GM18502 (cell line): ENCODE measurements at regions not wholly inside any gene's neighbourhood (a gene's known extent, or its start where the extent isn't known, plus 50 kb on each side); places are given as distances from the start of the nearest gene placed in this dataset.
"Not testable (repeated sequence)": the region's sequence is repeated elsewhere in the genome, so short reads cannot be mapped to it uniquely, and the experiment has no call there.

Experiments used
- ATAC-seq: cut with Tn5 transposase; IDR thresholded peaks from one replicate; pipeline ENCODE4 v1.9.1; 2021; ENCODE audit warnings: mild to moderate bottlenecking; ENCODE audit not compliant: unreplicated experiment, poor library complexity

DNA sequence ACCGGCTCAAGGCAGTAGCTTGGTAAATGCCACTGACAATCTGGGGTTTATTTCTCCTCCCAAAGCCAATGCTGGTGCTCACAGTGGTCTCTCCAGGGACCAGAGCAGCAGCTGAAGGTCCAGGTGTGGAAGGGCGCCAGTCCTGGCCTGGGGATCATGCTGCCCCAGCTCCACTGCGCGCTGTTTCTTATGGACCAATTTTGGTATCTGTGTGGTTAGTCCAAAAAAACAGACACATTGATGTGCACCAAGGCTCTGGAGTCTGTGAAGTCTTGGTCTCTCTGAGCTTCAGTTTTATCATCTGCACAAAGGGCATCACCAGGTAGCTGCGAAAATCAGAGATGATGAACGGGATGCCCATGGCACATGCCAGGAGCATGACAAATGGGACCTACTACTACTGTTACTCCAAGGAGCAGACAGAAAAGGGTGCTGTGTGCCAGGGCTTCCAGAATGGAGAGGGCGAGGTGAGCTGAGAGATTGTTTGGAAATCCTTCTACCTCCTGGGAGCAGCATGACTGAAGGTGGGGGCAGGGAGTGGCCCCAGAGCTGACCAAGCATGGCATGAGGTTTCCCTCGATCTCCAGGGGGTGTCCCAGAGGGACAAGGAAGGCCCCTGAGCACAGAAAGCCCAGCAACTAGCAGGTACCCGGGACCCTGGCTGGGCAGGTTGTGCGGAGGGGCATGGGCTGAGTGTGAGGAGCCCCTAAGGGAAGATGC is 134.3 kb upstream of the PRR20G start:
- no peak for ATAC-seq

GRCh38 chr3:127420829-127421228 is 133.0 kb upstream of the PRR20G start:
- no peak for ATAC-seq

- no peak for ATAC-seq
Observed at GRCh38 chr3:127419641-127420553, 132.1 kb upstream of the PRR20G start.

DNA sequence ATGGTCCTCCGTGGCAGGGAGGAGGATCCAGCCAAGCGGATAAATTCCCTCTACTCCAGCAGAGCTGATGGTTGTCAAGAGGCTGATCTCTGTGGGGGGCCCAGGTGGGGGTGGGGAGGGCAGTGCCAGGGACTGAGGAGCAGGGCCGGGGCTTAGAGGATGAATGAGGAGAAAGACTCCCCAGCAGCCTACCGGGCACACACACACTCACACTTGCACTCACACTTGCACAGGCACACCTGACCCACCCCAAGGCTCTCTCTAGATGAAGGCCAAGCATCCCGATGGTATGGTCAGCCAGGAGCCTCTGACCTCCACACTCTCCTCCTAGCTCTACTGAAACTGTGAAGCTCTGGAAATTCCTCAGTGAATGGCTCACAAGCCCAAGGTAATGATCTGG is 131.3 kb upstream of the PRR20G start:
- no peak for ATAC-seq

- no peak for ATAC-seq
Observed at GRCh38 chr3:127418560-127419147, 130.8 kb upstream of the PRR20G start.

- ATAC-seq = no peak
Observed at GRCh38 chr3:127417709-127418559, 130.1 kb upstream of the PRR20G start.

DNA sequence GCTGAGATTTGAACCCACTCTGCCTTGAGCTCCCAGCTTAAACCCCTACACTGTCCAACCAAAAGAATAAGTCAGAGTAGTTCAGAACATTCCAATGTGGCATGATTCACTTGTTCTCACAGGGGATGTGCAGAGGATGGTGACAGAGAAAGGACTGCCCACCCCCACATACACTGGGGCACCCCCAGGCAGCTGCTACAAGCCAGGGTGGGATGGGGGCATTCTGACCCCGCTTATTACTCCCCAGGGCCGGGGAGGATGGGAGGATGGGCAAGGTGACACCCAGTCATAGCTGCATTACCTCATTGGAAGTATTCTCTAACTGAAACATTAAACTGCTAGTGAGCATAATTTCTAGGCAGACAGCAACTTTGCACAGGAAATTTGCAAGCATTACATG is 126.0 kb upstream of the PRR20G start:
- no peak for ATAC-seq

GRCh38 chr3:127413318-127413673 is 125.5 kb upstream of the PRR20G start:
- no peak for ATAC-seq

DNA sequence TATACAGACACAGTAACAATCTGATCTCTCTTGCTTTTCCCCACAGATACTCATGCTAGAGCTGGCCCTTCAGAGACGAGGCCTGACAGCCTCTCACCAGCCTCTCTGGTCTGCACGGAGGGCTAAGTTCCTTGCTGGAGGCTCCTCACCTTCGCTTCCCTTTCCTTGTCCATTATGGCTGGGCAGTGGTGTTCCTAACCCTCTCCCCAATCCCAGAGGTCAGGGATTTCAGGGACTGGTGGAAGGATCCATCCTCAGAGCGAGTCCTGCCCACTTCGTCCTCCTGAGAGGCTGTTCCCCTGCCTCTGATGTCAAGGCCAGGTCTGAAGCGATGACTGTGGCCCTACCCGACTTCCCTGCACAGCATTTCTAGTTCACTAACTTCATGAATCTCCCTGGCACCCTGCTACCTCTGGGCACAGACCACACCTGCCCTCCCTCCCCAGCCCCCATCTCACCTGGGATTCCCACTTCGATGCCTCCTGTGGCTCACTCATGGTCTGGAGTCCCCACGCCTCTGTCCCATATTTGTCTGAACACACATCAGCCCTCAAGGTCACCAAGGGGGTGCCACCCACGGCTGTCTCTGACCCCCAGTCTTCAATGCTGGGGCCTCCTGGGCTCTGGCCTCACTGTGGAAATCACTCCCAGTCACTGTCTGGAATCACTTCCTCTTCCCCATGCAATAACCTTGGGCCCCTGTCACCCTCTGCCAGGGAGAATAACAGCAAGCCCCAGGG is 124.9 kb upstream of the PRR20G start:
- no peak for ATAC-seq

DNA sequence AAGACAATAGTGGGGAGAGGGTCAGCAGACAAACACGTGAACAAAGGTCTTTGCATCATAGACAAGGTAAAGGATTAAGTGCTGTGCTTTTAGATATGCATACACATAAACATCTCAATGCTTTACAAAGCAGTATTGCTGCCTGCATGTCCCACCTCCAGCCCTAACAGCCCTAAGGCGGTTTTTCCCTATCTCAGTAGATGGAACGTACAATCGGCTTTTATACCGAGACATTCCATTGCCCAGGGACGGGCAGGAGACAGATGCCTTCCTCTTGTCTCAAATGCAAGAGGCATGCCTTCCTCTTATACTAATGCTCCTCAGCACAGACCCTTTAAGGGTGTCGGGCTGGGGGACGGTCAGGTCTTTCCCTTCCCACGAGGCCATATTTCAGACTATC is 124.0 kb upstream of the PRR20G start:
- not testable (repeated sequence) for ATAC-seq

- ATAC-seq = no peak
Observed at GRCh38 chr3:127411083-127411727, 123.4 kb upstream of the PRR20G start.

GRCh38 chr3:127410678-127411077 is 122.8 kb upstream of the PRR20G start:
- ATAC-seq = no peak

GRCh38 chr3:127410137-127410488 is 122.3 kb upstream of the PRR20G start:
- no peak for ATAC-seq

- ATAC-seq = no peak
Observed at GRCh38 chr3:127409421-127410136, 121.7 kb upstream of the PRR20G start.

DNA sequence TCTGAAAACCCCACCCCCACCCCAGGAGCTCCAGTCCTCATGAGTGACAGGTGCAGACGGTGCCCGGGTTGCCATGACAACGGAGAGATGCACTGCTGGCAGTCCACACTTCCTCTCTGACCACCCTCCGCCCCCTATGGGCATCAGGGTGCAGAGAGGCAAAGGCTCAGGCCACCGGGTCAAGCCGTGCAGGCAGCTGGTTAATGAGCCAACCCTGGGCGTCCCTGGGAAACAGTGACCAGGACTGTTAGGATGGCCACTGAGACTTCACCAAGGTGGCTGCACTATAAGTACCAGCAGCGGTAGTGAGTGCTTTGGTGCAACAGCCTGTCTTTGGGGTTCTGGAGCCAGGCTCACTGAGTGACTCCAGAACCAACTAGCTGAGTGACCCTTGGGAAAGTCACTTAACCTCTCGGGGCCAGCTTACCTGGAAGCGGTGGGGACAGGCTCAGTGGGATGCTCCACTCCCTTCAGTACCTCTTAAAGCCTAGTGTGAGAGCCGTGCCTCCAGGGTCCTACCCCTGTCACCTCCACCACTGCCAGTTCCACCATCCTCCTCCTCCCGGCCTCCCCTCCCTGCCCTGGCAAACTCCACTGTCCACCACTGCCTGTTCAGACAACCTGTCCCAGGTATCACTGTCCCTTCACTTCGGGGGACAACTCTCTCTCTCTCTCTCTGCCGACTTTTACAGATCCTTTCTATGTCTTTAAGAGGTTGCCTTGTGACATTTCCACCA is 121.0 kb upstream of the PRR20G start:
- no peak for ATAC-seq

GRCh38 chr3:127408022-127408683 is 120.3 kb upstream of the PRR20G start:
- ATAC-seq = no peak
